ENCODE measurements at regions not wholly inside any gene's neighbourhood (a gene's known extent, or its start where the extent isn't known, plus 50 kb on each side); places are given as distances from the start of the nearest gene placed in this dataset.

DNA sequence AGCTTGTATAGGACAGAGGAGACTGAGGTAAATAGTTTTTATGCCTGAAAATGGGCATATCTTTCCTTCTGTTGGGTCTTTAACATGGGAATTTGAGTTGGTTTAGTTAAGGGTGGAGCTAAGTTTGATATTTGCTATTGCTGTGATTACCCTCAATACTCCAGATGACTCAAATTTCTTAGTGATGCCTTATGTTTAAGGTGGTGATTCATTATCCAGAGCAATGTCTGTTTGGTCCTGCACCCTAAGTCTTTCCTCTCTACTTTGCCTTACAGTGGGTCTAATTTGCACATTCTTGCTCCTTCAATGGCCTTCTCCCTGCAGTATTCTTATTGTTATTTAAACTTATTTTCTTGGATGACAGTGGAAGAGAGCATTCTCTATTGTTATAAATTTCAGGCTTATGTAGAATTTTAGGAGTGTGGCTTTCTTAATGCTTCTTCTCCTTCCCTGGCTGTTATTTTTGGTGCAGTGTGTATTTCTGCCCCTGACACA is 312.9 kb upstream of the RPS23 start:
- H2AFZ ChIP-seq (ENCODE audit: low read length), result no peak overlapping the region
- H3K79me2 ChIP-seq (ENCODE audit: insufficient read depth, low read length), result no peaks in the 10 kb centered on the region
- TF ChIP-seq, protein P1, sequence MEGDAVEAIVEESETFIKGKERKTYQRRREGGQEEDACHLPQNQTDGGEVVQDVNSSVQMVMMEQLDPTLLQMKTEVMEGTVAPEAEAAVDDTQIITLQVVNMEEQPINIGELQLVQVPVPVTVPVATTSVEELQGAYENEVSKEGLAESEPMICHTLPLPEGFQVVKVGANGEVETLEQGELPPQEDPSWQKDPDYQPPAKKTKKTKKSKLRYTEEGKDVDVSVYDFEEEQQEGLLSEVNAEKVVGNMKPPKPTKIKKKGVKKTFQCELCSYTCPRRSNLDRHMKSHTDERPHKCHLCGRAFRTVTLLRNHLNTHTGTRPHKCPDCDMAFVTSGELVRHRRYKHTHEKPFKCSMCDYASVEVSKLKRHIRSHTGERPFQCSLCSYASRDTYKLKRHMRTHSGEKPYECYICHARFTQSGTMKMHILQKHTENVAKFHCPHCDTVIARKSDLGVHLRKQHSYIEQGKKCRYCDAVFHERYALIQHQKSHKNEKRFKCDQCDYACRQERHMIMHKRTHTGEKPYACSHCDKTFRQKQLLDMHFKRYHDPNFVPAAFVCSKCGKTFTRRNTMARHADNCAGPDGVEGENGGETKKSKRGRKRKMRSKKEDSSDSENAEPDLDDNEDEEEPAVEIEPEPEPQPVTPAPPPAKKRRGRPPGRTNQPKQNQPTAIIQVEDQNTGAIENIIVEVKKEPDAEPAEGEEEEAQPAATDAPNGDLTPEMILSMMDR (IDR thresholded peaks at IDR 0.05; ENCODE audit: extremely low read depth, low read depth, low read length), result no peak
- H3K4me3 ChIP-seq (ENCODE audit: insufficient read depth, low read length), result no peak overlapping the region
- no peaks in the 10 kb centered on the region for H4K20me1 ChIP-seq (ENCODE audit: insufficient read depth, low read length)
- no peaks in the 10 kb centered on the region for H3K9me3 ChIP-seq (ENCODE audit: low read depth, low read length)
- no peak overlapping the region for H3K4me2 ChIP-seq (ENCODE audit: insufficient read depth, low read length)
- no peaks in the 10 kb centered on the region for H3K27me3 ChIP-seq (ENCODE audit: insufficient read depth, low read length)
- DNase-seq (ENCODE audit: insufficient read length, low spot score, missing footprints), result no peak
- peaks cover 4% of the 10 kb centered on the region for H3K4me1 ChIP-seq (ENCODE audit: insufficient read depth, low read length)
- H3K36me3 ChIP-seq (ENCODE audit: insufficient read depth, low read length), result no peaks in the 10 kb centered on the region
- no peak overlapping the region for H3K27ac ChIP-seq (ENCODE audit: low read depth, low read length)

DNA sequence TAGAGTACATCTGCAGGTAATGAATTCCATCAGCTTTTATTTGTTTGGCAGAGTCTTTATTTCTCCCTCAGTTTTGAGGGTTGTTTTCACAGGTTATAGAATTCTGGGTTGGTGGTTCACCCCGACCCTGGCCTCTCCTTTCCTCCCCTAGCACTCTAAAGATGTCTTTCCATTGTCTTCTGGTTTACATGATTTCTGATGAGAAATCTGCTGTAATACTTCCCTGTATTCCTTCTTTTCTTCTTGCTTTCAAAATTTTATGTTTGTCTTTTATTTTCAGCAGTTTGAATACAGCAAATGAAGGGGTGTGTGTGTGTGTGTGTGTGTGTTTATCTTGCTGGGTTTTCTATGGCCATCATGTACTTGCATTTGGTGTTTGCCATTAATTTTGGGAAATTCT is 312.0 kb upstream of the RPS23 start:
- Histone ChIP-seq H3K4me1 (ENCODE audit: insufficient read depth, low read length) (peaks cover 4% of the 10 kb centered on the region), H3K36me3 (ENCODE audit: insufficient read depth, low read length) (no peaks in the 10 kb centered on the region), H3K27me3 (ENCODE audit: insufficient read depth, low read length) (no peaks in the 10 kb centered on the region), H3K9me3 (ENCODE audit: low read depth, low read length) (no peaks in the 10 kb centered on the region), H3K27ac (ENCODE audit: low read depth, low read length) (no peak overlapping the region), H2AFZ (ENCODE audit: low read length) (no peak overlapping the region), H4K20me1 (ENCODE audit: insufficient read depth, low read length) (no peaks in the 10 kb centered on the region), H3K79me2 (ENCODE audit: insufficient read depth, low read length) (no peaks in the 10 kb centered on the region), H3K4me2 (ENCODE audit: insufficient read depth, low read length) (no peak overlapping the region), H3K4me3 (ENCODE audit: insufficient read depth, low read length) (no peak overlapping the region)
- DNase-seq (ENCODE audit: insufficient read length, low spot score, missing footprints), result no peak
- TF ChIP-seq, protein P1 (IDR thresholded peaks at IDR 0.05; ENCODE audit: extremely low read depth, low read depth, low read length), result no peak

DNA sequence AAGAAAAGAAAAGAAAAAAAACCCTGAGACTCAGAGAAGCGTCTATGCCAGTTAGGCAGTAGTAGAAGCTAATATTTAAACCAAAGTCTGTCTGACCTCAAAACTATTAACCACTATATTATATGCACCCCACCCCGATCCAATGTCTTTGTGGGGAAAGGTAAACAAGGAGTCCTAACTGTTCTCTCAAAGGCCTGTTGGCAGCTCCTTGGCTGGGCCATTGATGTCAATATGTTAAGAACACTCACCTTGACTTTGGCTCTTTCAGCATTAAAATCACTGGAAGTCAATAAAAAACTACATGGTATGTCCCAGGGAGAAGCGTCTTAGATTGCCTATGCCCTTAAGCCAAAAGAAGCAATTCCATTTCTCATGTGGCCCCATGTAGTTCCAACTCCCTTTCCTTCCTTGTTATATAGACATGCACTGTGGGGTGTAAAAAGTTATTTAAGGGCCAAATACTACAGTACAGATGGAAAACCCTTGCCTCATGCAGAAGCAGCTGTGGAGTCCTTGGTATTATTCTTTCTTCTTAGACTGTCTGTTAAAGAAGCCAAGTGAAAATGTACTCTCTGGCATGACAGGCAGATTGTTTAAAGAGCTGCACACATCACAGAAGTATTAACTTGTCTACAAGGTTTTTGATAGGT is 308.6 kb upstream of the RPS23 start:
- Histone ChIP-seq H3K79me2 (ENCODE audit: insufficient read depth, low read length) (no peaks in the 10 kb centered on the region), H3K36me3 (ENCODE audit: insufficient read depth, low read length) (no peaks in the 10 kb centered on the region), H3K4me3 (ENCODE audit: insufficient read depth, low read length) (no peak overlapping the region), H3K4me1 (ENCODE audit: insufficient read depth, low read length) (no peaks in the 10 kb centered on the region), H4K20me1 (ENCODE audit: insufficient read depth, low read length) (no peaks in the 10 kb centered on the region), H3K27me3 (ENCODE audit: insufficient read depth, low read length) (no peaks in the 10 kb centered on the region), H2AFZ (ENCODE audit: low read length) (no peak overlapping the region), H3K9me3 (ENCODE audit: low read depth, low read length) (no peaks in the 10 kb centered on the region), H3K27ac (ENCODE audit: low read depth, low read length) (no peak overlapping the region), H3K4me2 (ENCODE audit: insufficient read depth, low read length) (no peak overlapping the region)
- TF ChIP-seq, protein P1 (IDR thresholded peaks at IDR 0.05; ENCODE audit: extremely low read depth, low read depth, low read length), result no peak
- no peak for DNase-seq (ENCODE audit: insufficient read length, low spot score, missing footprints)

DNA sequence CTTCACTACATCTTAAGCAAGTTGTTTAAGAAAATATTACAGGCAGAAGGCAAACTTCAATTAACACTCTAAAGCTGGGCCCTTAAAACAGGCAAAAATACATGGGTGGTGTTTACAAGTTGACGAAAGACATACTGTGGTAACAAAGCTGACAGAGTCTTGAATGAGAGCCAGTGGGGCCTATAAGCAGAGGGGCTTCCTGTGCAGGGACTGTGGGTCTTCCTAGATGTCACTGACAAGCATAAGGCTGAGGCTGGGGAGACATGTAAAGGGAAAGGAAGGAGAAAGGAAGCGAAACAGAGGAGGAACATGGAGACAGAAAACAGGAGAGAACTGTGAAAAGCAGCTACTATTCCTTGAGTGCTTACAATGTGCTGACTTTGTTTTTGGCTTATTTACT is 308.0 kb upstream of the RPS23 start:
- TF ChIP-seq, protein P1 (IDR thresholded peaks at IDR 0.05; ENCODE audit: extremely low read depth, low read depth, low read length), result no peak
- no peaks in the 10 kb centered on the region for H3K9me3 ChIP-seq (ENCODE audit: low read depth, low read length)
- no peak overlapping the region for H3K4me3 ChIP-seq (ENCODE audit: insufficient read depth, low read length)
- DNase-seq (ENCODE audit: insufficient read length, low spot score, missing footprints), result no peak
- no peak overlapping the region for H3K4me2 ChIP-seq (ENCODE audit: insufficient read depth, low read length)
- no peaks in the 10 kb centered on the region for H3K27me3 ChIP-seq (ENCODE audit: insufficient read depth, low read length)
- no peaks in the 10 kb centered on the region for H3K4me1 ChIP-seq (ENCODE audit: insufficient read depth, low read length)
- H2AFZ ChIP-seq (ENCODE audit: low read length), result peak overlapping the region; percentile 30
- no peaks in the 10 kb centered on the region for H3K79me2 ChIP-seq (ENCODE audit: insufficient read depth, low read length)
- no peaks in the 10 kb centered on the region for H3K36me3 ChIP-seq (ENCODE audit: insufficient read depth, low read length)
- H3K27ac ChIP-seq (ENCODE audit: low read depth, low read length), result no peak overlapping the region
- no peaks in the 10 kb centered on the region for H4K20me1 ChIP-seq (ENCODE audit: insufficient read depth, low read length)
